DOHH2 (cell line): ENCODE measurements at regions not wholly inside any gene's neighbourhood (a gene's known extent, or its start where the extent isn't known, plus 50 kb on each side); places are given as distances from the start of the nearest gene placed in this dataset.

ENCODE experiments used
- H3F3A ChIP-seq: fragments of 200-600 bp; sonication (generic), shearing (Covaris generic); 2 replicates; pipeline ENCODE4 v1.6.0; 2016; ENCODE audit warnings: antibody characterized with exemption, mild to moderate bottlenecking; ENCODE audit not compliant: control insufficient read depth, insufficient read depth
- H3K27ac ChIP-seq: fragments of 200-600 bp; sonication (generic); 2 replicates; pipeline ENCODE4 v1.5.1; 2014; ENCODE audit warnings: low read depth, mild to moderate bottlenecking, low read length, moderate library complexity
- H3K27me3 ChIP-seq: fragments of 200-600 bp; sonication (generic); 2 replicates; pipeline ENCODE4 v1.6.1; 2014; ENCODE audit warnings: mild to moderate bottlenecking, low read length, mixed read lengths; ENCODE audit not compliant: control insufficient read depth
- H3K36me3 ChIP-seq: fragments of 200-600 bp; sonication (generic); 2 replicates; pipeline ENCODE4 v1.6.1; 2014; ENCODE audit warnings: mild to moderate bottlenecking, low read length, moderate library complexity, mixed read lengths; ENCODE audit not compliant: control insufficient read depth
- H3K4me1 ChIP-seq: fragments of 200-600 bp; sonication (generic); 2 replicates; pipeline ENCODE4 v1.6.1; 2014; ENCODE audit warnings: mild to moderate bottlenecking, low read length, mixed read lengths; ENCODE audit not compliant: control insufficient read depth
- H3K4me2 ChIP-seq: fragments of 200-600 bp; sonication (generic); 2 replicates; pipeline ENCODE4 v1.6.0; 2014; ENCODE audit warnings: mild to moderate bottlenecking, low read length, moderate library complexity
- H3K4me3 ChIP-seq: fragments of 200-600 bp; sonication (generic); 2 replicates; pipeline ENCODE4 v1.5.1; 2014; ENCODE audit warnings: mild to moderate bottlenecking, low read length, mixed read lengths
- H3K79me2 ChIP-seq: fragments of 200-600 bp; sonication (generic); 2 replicates; pipeline ENCODE4 v1.6.1; 2014; ENCODE audit warnings: mild to moderate bottlenecking, low read length, mixed read lengths; ENCODE audit not compliant: control insufficient read depth
- H3K9me2 ChIP-seq: fragments of 200-600 bp; sonication (generic); replicated peaks from 2 replicates; pipeline ENCODE4 v1.6.1; 2014; ENCODE audit warnings: mild to moderate bottlenecking, low read length, mixed read lengths; ENCODE audit not compliant: control insufficient read depth
- H3K9me3 ChIP-seq: fragments of 200-600 bp; sonication (generic); 2 replicates; pipeline ENCODE4 v1.6.1; 2014; ENCODE audit warnings: antibody characterized with exemption, low read length, mixed read lengths; ENCODE audit not compliant: control insufficient read depth, insufficient read depth
- H4K20me1 ChIP-seq: fragments of 200-600 bp; sonication (generic); 2 replicates; pipeline ENCODE4 v1.6.0; 2014; ENCODE audit warnings: low read depth, mild to moderate bottlenecking, antibody characterized with exemption, low read length, moderate library complexity; ENCODE audit not compliant: control insufficient read depth, insufficient read depth
- EZH2phosphoT487 ChIP-seq: fragments of 200-600 bp; sonication (generic); IDR thresholded peaks from 2 replicates; pipeline ENCODE4 v1.6.1; 2017; ENCODE audit warnings: borderline replicate concordance, mild to moderate bottlenecking, antibody characterized with exemption, low read length, moderate library complexity, mixed read lengths
- TF ChIP-seq, protein P1 (sequence below): fragments of 200-600 bp; sonication (generic); IDR thresholded peaks from one replicate; pipeline ENCODE4 v1.5.1; 2014; ENCODE audit warnings: antibody characterized with exemption, mild to moderate bottlenecking, low read depth, low read length; ENCODE audit not compliant: poor library complexity, severe bottlenecking

DNA sequence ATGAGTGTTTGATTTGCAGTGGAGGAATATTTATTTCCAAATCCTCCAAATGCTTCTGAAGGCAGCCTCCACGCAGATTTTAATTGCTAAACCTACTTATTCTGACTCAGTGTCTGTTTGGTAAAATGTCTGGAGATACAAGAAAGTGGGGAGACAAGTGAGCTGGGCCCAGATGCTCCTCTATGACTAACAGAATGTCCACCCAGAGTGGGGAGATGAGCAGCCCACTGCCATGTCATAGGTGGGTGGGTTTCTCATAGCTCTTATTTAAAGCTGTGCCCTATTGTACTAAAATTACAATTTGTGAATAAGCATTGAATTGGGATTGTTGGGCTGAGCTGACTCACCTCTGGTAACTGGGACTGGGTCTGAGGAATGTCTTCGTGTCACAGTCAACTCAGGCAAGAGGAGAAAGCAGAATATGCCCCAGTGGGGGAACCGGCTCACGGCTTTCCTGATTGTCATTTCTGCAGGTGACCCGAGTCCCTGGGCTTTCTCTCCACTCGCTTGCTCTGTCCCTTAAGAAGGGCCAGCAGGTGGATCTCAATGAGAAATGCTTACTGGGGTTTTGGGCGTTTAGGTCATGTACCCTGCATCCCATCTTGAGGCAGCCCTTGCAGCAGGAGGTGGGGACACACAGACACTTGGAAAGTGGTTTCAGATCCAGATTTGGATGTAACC lies 116.3 kb upstream of the SPRED2 start:
- H3K79me2 ChIP-seq: no peaks in the 10 kb centered on the region
- no peaks in the 10 kb centered on the region for H4K20me1 ChIP-seq
- 0 out of 2 replicates have a peak, but pooled peaks cover 2% of the 10 kb centered on the region for H3F3A ChIP-seq
- no peak overlapping the region for H3K4me2 ChIP-seq
- H3K4me3 ChIP-seq: no peak overlapping the region
- TF ChIP-seq, protein P1, sequence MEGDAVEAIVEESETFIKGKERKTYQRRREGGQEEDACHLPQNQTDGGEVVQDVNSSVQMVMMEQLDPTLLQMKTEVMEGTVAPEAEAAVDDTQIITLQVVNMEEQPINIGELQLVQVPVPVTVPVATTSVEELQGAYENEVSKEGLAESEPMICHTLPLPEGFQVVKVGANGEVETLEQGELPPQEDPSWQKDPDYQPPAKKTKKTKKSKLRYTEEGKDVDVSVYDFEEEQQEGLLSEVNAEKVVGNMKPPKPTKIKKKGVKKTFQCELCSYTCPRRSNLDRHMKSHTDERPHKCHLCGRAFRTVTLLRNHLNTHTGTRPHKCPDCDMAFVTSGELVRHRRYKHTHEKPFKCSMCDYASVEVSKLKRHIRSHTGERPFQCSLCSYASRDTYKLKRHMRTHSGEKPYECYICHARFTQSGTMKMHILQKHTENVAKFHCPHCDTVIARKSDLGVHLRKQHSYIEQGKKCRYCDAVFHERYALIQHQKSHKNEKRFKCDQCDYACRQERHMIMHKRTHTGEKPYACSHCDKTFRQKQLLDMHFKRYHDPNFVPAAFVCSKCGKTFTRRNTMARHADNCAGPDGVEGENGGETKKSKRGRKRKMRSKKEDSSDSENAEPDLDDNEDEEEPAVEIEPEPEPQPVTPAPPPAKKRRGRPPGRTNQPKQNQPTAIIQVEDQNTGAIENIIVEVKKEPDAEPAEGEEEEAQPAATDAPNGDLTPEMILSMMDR: no peak
- TF ChIP-seq EZH2phosphoT487: no peak
- H3K4me1 ChIP-seq: peaks cover 26% of the 10 kb centered on the region
- no peaks in the 10 kb centered on the region for H3K9me3 ChIP-seq
- H3K36me3 ChIP-seq: no peaks in the 10 kb centered on the region
- H3K27ac ChIP-seq: no peak overlapping the region
- no peaks in the 10 kb centered on the region for H3K9me2 ChIP-seq
- no peaks in the 10 kb centered on the region for H3K27me3 ChIP-seq

DNA sequence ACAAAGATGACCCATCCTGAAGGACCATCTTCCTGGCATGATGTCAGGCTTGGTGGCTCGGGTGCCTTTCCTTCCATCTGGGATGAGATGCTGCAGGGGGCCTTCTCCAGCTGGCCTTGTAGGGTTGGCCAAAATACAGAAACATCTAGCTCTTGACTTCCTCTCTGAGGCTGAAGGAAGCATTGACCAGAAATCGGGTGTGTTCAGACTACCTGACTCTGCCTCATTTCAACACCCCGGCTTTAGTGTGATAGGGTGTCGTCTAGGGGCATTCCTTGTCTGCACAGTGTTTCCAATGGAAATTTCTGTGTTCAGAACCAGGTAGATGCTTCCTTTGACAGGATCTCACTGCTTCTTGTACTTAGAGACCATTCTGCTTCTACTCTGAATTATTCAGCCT lies 115.7 kb upstream of the SPRED2 start:
- no peaks in the 10 kb centered on the region for H3K9me2 ChIP-seq
- H3K9me3 ChIP-seq: no peaks in the 10 kb centered on the region
- H3K4me1 ChIP-seq: peaks cover 26% of the 10 kb centered on the region
- H3K36me3 ChIP-seq: no peaks in the 10 kb centered on the region
- H3K4me2 ChIP-seq: no peak overlapping the region
- TF ChIP-seq, protein P1: no peak
- no peak for TF ChIP-seq EZH2phosphoT487
- no peaks in the 10 kb centered on the region for H3K27me3 ChIP-seq
- H3F3A ChIP-seq: 0 out of 2 replicates have a peak, but pooled peaks cover 7% of the 10 kb centered on the region
- no peak overlapping the region for H3K4me3 ChIP-seq
- H4K20me1 ChIP-seq: no peaks in the 10 kb centered on the region
- no peak overlapping the region for H3K27ac ChIP-seq
- no peaks in the 10 kb centered on the region for H3K79me2 ChIP-seq

DNA sequence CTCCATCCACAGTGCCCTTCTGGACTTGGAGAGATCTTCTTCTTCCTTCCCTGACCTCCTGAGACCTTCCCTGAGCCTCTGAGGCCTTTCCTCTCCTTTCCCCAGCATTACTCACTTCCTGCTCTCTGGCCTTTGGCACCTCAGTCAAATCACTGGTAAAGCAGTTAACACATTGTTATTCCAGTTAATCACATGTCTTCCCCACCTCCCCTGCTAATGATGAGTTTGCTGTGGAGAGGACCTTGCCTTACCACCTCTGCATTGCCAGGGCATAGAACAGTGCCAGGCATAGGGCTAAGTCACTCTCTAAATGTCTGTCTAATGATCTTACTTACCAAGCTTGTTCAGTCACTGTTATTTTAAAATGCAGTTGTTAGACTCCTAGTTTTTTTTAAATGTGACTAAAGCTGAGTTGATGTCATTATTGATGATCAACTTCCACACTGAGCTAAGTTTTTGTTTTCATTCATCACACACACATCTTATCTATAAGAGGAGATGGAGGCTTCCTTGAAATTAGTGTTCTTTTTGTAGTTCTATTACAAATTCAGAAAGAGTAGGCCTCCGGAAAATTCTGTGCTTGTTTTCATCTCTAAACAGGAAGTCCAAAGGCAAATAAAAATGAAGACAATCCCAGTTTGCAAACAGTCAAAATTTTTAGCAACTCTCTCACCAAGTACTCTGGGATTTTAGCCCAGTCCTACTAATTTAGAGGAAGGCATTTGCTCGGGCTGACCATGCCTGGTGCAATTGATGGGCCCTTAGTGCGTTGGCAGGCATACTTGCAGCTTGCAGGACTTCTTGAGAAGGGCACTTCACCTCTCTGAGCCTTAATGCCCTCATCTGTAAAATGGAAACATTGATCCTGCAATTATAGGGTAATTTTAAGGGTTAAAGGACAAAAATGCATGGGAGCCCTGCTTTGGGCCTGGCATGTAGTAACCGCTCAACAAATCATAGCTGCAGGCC lies 113.7 kb upstream of the SPRED2 start:
- TF ChIP-seq, protein P1: no peak
- no peak for TF ChIP-seq EZH2phosphoT487
- Histone ChIP-seq H3K4me1 (peaks cover 28% of the 10 kb centered on the region), H3K9me2 (no peaks in the 10 kb centered on the region)

More for the DNA sequence above, 113.7 kb upstream of the SPRED2 start:
- Histone ChIP-seq H4K20me1 (no peaks in the 10 kb centered on the region), H3K27me3 (no peaks in the 10 kb centered on the region), H3K79me2 (no peaks in the 10 kb centered on the region), H3F3A (0 out of 2 replicates have a peak, but pooled peaks cover 7% of the 10 kb centered on the region), H3K4me3 (no peak overlapping the region), H3K4me2 (no peak overlapping the region), H3K27ac (no peak overlapping the region), H3K36me3 (no peaks in the 10 kb centered on the region), H3K9me3 (no peaks in the 10 kb centered on the region)
